ENCODE measurements at regions not wholly inside any gene's neighbourhood (a gene's known extent, or its start where the extent isn't known, plus 50 kb on each side); places are given as distances from the start of the nearest gene placed in this dataset.
A peak's percentile ranks its signal among the peaks of the same experiment; 100 is the strongest.
"Not testable (repeated sequence)": the region's sequence is repeated elsewhere in the genome, so short reads cannot be mapped to it uniquely, and the experiment has no call there.

GRCh38 chr3:193039058-193039457, 121.4 kb upstream of the MB21D2 start:
- CTCF ChIA-PET, result interaction anchor here (0.6 to 1.1 kb wide), 2 partner anchors 225 to 1433 kb away, joined by 3 to 4 read pairs; no protein-coding TSS in a partner anchor
- POLR2A ChIA-PET (ENCODE audit: low non-redundant PET), result no interaction called here
- no peak for TF ChIP-seq CTCF (conservative IDR thresholded peaks at IDR 0.05; ENCODE audit: low read depth)
- H3K27ac ChIP-seq, result no peak overlapping the region
- no peak for DNase-seq (ENCODE audit: low spot score)

- no peak overlapping the region for H3K27ac ChIP-seq
- ChIA-PET POLR2A (ENCODE audit: low non-redundant PET) (no interaction called here), CTCF (interaction anchor here (0.6 to 2.9 kb wide), 14 partner anchors 35 to 531 kb away, joined by 3 to 50 read pairs (median 4); no protein-coding TSS in a partner anchor)
- peak; percentile 68 for TF ChIP-seq CTCF (conservative IDR thresholded peaks at IDR 0.05; ENCODE audit: low read depth)
- peak; percentile 50 for DNase-seq (ENCODE audit: low spot score)
Observed at GRCh38 chr3:193040836-193041672, 123.4 kb upstream of the MB21D2 start.

- no peak for TF ChIP-seq CTCF (conservative IDR thresholded peaks at IDR 0.05; ENCODE audit: low read depth)
- ChIA-PET POLR2A (ENCODE audit: low non-redundant PET) (no interaction called here), CTCF (interaction anchor here (0.7 kb wide), 1 partner anchor 234 kb away, joined by 4 read pairs; no protein-coding TSS in a partner anchor)
Observed at GRCh38 chr3:193046371-193046770, 128.7 kb upstream of the MB21D2 start.

GRCh38 chr3:193047461-193047860, 129.8 kb upstream of the MB21D2 start:
- CTCF ChIA-PET; H3K27ac ChIP-seq; DNase-seq (ENCODE audit: low spot score); POLR2A ChIA-PET (ENCODE audit: low non-redundant PET): not testable (repeated sequence)

More at GRCh38 chr3:193046371-193046770, 128.7 kb upstream of the MB21D2 start:
- DNase-seq (ENCODE audit: low spot score), result no peak
- H3K27ac ChIP-seq, result no peak overlapping the region

- TF ChIP-seq CTCF (conservative IDR thresholded peaks at IDR 0.05; ENCODE audit: low read depth), result no peak
- DNase-seq (ENCODE audit: low spot score), result no peak
- H3K27ac ChIP-seq, result no peak overlapping the region
- POLR2A ChIA-PET (ENCODE audit: low non-redundant PET), result no interaction called here
- CTCF ChIA-PET, result interaction anchor here (0.5 to 0.7 kb wide), 2 partner anchors 36 to 185 kb away, joined by 3 read pairs; no protein-coding TSS in a partner anchor
Observed at GRCh38 chr3:193048127-193048526, 130.5 kb upstream of the MB21D2 start.

- ChIA-PET CTCF (no interaction called here), POLR2A (ENCODE audit: low non-redundant PET) (no interaction called here)
- no peak overlapping the region for H3K27ac ChIP-seq
- TF ChIP-seq CTCF (conservative IDR thresholded peaks at IDR 0.05; ENCODE audit: low read depth), result no peak
- DNase-seq (ENCODE audit: low spot score), result no peak
Observed at GRCh38 chr3:193049935-193050334, 132.3 kb upstream of the MB21D2 start.

- CTCF ChIA-PET, result no interaction called here
- H3K27ac ChIP-seq, result no peak overlapping the region
- POLR2A ChIA-PET (ENCODE audit: low non-redundant PET), result no interaction called here
- DNase-seq (ENCODE audit: low spot score), result no peak
- TF ChIP-seq CTCF (conservative IDR thresholded peaks at IDR 0.05; ENCODE audit: low read depth), result no peak
Observed at GRCh38 chr3:193051314-193051713, 133.7 kb upstream of the MB21D2 start.

Data from RWPE1 (cell line).